Body of pancreas (tissue), 4 donors: ENCODE measurements at regions not wholly inside any gene's neighbourhood (a gene's known extent, or its start where the extent isn't known, plus 50 kb on each side); places are given as distances from the start of the nearest gene placed in this dataset.

Experiments used
- CTCF ChIP-seq, 7 experiments: fragments of 450-650 bp in 4 of 7; fragments of 200-600 bp in 3 of 7; sonication (generic) in 3 of 7; IDR thresholded peaks; one replicate each; pipeline ENCODE4 v1.5.1; 2016 to 2019; ENCODE audit warnings: antibody characterized with exemption in 7 of 7
- POLR2A ChIP-seq, 3 donors: fragments of 450-650 bp; IDR thresholded peaks; one replicate each; pipeline ENCODE4 v1.6.1; 2016; ENCODE audit warnings: antibody characterized with exemption in 3 of 3, mild to moderate bottlenecking in 2 of 3

GRCh38 chr6:10033223-10033829, 381.5 kb downstream of the TFAP2A start:
- TF ChIP-seq POLR2A (IDR thresholded peaks at IDR 0.05) (no peak), CTCF (IDR thresholded peaks at IDR 0.05) (no peak)
